ENCODE measurements at regions not wholly inside any gene's neighbourhood (a gene's known extent, or its start where the extent isn't known, plus 50 kb on each side); places are given as distances from the start of the nearest gene placed in this dataset.
"Not testable (repeated sequence)": the region's sequence is repeated elsewhere in the genome, so short reads cannot be mapped to it uniquely, and the experiment has no call there.

DNA sequence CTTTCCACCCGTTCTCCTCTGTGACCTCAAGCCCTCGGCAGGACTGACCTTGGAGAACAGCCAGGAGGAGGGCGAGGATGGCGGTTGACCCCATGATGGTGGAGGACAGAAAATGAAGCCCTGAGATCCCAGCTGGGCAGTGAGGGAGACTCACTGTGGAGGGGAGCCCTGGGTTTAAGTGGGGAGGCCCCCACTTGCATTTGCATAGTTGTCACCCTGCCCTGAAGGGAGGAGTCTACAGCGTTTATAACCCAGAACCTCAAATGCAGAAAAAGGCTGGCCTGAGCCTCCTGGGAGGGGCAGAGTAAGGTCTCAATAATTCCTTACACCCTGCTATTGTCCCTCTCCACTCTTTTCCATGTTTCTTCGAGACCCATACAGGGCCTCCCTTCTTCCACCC, 1052.7 kb downstream of the TMEM121 start:
- no peak for DNase-seq (ENCODE audit: low spot score)

DNA sequence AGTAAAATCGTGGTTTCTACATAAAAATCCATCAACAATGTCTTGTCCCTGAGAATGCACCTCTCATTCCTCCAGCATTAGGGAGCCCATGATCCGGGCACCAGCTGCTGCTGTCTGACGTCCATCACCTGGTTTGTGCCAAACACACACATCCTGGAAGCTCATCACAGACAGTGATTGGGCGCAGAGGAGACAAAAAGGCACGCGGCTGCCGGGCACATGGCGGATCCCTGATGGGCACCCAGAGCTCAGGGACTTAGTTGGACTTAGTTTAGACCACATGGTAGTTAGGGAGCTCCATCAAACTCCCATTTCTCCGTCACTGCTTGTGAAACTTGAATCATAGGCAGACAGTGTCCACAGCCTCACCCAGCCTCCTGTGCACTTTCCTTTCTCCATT, 1059.3 kb downstream of the TMEM121 start:
- DNase-seq (ENCODE audit: low spot score) = no peak

DNA sequence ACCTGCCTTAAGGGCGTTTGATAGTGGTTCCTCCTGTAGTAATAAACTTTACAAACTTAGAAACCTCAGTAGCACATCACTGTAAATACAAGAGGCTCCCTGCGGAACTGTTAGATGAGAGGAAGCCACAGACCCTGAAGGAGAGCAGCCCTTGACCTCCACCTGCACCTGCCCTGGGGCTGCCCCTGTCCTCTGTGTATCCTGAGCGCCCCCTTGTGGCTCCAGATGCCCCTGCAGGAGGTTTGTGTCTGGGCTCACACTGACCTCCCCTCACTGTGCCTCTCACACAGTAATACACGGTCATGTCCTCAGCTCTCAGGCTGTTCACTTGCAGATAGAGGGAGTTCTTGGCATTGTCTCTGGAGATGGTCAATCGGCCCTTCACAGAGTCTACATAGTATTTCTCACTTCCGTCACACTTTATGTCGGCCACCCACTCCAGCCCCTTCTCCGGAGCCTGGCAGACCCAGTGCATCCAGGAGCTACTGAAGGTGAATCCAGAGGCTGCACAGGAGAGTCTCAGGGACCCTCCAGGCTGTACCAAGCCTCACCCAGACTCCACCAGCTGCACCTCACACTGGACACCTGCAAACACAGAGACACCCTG, 1059.8 kb downstream of the TMEM121 start:
- peak; percentile 33 for DNase-seq (ENCODE audit: low spot score)

DNA sequence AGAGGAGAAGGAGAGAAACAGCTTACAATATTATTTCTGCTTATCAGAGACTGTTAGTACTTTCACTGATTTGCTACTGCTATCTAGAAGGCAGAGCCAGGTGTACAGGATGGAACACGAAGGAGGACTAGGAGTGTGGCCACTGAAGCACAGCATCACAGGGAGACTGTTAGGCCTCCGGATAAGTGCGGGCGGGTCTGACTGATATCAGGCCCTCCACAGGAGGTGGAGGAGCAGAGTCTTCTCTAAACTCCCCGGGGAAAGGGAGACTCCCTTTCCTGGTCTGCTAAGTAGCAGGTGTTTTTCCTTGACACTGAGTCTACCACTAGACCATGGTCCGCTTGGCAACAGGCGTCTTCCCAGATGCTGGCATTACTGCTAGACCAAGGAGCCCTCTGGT, 1065.2 kb downstream of the TMEM121 start:
- DNase-seq (ENCODE audit: low spot score) = not testable (repeated sequence)

DNA sequence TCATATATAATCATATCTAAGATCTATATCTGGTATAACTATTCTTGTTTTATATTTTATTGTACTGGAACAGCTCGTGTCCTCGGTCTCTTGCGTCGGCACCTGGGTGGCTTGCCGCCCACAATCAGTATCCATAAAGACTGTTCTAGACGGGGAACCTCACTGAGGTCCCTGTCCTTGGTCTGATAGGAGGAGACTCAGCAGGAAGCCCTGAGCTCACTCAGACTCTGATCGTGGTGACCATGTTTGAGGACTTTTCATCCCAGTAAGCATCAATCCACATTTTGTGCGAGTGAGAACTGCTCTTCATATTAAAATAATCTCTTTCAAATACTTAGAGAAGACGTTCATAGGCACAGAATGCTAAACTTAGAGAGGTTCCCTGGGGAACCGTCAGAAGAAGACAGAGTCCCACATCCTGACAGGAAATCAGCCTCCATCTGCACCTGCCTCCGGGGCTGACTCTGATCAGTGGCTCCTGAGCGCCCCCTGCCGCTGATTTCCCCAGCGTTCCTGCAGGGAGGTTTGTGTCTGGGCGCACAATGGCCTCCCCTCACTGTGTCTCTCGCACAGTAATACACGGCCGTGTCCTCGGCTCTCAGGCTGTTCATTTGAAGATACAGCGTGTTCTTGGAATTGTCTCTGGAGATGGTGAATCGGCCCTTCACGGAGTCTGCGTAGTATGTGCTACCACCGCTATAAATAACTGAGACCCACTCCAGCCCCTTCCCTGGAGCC, 1065.9 kb downstream of the TMEM121 start:
- not testable (repeated sequence) for DNase-seq (ENCODE audit: low spot score)

DNA sequence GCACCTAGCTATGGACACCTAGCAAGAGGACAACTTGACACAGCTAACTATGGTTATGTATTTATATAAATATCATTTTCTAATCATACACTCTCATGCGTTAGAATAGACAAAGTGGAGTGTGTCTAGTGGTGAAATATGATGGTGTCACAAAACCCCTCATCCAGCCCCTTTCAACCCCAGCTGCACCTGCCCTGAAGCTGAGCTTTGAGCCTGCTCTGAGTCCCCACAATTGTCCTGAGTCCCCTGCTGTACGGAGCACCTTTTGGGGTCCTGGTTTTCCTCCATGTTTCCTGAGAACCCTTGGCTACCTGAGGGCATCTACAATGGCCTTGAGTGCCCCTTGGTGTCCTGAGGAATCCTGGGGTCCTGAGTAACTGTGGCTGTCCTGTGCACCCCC, 1072.8 kb downstream of the TMEM121 start:
- no peak for DNase-seq (ENCODE audit: low spot score)

DNA sequence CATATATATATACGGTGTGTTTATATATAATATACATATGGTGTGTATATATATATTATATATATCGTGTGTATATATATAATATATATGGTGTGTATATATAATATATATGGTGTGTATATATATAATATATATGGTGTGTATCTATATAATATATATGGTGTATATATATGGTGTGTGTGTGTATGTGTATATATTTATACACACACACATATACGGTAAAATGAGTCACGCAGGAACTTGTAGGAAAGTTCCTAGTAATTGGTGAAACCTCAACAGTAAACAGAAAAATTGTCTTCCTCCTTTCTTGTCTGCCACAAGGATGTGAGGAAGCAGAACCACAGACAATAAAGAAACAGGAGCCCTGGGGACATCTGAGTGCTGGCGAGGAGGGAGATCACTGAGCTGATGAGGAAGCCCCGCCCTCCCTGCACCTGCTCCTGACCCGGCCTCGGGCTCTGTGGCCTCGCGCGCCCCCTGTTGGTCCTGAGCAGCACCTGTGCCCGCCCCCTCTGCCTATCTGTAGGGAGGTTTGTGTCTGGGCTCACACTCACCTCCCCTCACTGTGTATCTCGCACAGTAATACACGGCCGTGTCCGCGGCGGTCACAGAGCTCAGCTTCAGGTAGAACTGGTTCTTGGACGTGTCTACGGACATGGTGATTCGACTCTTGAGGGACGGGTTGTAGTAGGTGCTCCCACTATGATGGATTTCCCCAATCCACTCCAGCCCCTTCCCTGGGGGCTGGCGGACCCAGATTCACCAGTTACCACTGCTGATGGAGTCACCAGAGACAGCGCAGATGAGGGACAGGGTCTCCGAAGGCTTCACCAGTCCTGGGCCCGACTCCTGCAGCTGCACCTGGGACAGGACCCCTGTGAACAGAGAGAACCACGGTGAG, 1079.4 kb downstream of the TMEM121 start:
- DNase-seq (ENCODE audit: low spot score) = peak; percentile 51

DNA sequence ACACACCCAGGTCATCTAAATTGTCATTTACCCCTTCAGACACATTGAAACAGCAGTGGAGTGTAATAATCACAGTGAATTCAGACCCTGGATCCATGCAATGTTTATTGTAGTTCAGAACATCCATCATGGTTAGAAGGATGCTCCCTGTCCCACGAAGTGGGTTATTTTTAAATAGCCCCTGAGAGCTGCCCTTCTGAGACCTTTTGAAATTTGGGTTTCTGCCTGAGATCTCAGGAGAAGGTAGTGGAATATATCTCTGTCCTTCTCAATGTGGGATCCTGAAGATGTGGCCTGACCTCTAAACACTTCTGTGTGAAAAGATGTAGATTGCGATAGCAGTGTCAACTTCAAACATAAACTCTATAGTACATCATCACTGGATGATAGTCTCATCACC, 1080.6 kb downstream of the TMEM121 start:
- DNase-seq (ENCODE audit: low spot score) = no peak

DNA sequence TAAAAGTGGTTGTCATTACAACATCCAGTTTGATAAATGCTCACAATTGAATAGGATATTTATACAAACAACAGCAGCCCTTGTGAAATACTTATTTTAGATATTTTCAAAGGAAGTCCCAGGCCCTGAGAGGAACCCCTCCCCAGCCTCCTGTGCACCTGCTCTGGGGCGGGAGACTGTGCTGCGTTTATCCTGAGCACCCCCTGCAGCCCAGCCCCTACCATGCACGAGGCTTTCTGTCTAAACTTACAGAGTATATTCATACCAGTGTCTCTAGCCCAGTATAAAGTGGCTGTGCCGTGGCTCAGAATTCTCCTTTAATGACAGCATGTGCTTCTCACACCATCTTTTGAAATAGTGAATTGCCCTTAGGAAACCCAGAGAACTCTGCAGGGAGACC, 1084.3 kb downstream of the TMEM121 start:
- no peak for DNase-seq (ENCODE audit: low spot score)

DNA sequence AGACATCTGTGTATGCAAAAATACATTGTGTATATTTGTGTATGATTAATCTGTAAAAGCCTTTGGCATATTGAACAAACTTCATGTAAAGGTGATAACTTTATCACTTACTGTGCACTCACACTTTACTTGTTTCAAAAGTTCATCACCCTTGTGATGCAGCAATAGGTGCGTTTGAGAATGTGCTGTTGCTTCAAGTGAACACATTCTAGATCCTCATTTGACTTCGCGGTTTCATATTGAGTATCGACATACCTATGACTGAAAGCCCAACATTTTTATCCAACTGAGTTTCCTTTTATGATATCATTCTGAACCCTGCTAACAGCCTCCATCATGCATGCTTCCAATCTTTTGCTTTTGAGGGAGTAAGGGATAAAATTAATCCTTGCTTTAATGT, 1086.9 kb downstream of the TMEM121 start:
- no peak for DNase-seq (ENCODE audit: low spot score)

DNA sequence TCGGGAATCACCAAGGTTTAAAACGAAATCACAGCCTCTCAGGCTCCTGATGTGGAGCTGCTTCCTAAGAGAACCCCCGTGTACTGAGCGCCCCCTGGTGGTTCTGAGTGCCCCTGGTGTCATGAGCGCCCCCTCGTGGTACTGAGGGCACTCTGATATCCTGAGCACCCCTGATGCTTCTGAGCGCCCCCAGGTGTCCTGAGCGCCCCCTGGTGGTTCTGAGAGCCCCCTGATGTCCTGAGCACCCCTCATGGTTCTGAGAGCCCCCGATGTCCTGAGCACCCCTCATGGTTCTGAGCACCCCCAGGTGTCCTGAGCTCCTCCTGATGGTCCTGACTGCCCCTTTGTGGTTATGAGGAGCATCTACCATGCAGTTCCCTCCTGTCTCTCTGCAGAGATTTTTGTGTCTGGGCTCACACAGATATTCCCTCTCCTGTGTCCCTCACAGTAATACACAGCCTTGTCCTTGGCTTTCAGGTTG, 1092.1 kb downstream of the TMEM121 start:
- DNase-seq (ENCODE audit: low spot score) = peak; percentile 11

DNA sequence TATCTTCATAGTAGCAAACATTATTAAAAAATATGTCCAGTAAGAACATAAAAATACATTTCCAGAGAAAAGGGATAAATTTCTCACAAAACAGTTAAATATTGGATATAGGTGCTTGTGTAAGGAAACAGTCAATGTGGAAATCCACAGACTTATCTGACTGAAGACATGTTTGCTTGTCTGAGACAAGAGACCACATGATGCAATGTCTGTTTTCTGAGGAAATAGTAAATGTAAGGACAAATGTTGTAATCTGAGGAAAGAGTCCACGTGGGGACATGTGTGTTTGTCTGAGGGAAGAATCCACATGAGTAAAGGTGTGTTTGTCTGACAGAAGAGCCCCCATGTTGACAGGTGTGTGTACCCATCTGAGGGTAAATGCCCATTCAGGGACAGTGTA, 1093.2 kb downstream of the TMEM121 start:
- no peak for DNase-seq (ENCODE audit: low spot score)

DNA sequence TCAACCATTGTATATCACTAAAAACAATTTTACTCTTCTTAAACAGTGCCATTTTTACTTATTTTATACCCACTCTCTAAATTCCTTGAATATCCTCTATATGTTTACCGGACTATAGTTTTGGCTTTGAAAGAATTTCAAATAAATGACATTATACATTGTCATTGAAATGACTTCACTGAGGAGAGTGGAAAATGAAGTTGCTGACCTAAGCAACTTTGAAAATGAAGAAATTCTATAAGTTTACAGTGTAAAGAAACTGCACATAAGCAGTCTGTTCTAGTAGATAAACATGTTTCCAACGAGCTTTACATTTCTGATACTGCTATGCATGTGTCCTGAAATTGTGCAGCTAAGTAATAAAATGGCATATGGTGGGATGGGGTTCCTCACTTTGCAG, 1094.0 kb downstream of the TMEM121 start:
- no peak for DNase-seq (ENCODE audit: low spot score)

DNA sequence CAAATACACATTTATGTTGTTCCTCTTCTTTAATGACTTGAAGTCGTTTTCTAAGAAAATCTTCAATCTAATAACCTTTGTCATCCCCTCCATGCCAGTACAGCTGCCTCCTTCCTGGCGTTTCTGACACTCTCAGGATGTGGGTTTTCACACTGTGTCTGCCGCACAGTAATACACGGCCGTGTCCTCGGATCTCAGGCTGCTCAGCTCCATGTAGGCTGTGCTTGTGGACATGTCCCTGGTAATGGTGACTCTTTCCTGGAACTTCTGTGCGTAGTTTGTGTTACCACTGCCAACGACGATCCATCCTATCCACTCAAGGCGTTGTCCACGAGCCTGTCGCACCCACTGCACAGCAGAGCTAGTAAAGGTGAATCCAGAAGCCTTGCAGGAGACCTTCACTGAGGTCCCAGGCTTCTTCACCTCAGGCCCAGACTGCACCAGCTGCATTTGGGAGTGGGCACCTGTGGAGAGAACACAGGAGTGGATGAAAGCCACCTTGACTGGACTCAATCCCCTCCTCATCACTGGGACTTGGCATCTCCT, 1095.9 kb downstream of the TMEM121 start:
- DNase-seq (ENCODE audit: low spot score) = no peak

DNA sequence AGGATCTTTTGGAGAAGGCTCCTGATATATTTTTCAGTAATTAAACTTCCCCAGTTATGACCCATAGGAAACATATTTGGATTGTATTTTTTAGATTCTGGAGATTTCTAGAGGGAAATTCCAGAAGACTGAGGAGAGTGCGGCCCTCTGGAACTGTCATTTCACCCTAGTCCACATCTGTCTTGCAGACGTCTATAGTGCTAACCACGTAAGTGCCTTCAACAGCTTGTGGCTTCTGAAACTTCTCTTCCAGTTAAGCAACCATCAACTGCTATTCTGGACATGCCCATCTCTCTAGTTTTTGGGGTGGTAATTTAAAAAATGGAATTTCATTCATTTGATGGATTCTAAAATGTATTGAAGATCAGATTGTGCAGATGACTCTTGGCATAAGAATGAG, 1098.8 kb downstream of the TMEM121 start:
- DNase-seq (ENCODE audit: low spot score) = no peak

DNA sequence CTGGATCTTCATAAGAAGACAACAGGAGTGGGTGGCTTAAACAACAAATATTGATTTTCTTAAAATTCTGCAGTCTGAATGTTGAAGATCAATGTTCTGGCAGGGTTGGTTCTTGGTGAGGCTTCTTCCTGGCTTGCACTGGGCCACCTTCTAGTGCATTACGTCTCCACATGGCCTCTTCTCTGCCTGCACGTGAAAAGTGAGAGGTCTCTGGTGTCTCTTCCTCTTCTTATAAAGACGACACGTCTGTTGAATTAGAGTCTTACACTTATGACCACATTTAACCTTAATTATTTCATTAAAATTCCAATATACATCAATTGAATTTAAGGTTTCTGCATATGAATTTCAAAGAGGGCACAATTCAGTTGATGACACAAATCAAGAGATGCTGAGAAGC, 1100.1 kb downstream of the TMEM121 start:
- DNase-seq (ENCODE audit: low spot score) = not testable (repeated sequence)

DNA sequence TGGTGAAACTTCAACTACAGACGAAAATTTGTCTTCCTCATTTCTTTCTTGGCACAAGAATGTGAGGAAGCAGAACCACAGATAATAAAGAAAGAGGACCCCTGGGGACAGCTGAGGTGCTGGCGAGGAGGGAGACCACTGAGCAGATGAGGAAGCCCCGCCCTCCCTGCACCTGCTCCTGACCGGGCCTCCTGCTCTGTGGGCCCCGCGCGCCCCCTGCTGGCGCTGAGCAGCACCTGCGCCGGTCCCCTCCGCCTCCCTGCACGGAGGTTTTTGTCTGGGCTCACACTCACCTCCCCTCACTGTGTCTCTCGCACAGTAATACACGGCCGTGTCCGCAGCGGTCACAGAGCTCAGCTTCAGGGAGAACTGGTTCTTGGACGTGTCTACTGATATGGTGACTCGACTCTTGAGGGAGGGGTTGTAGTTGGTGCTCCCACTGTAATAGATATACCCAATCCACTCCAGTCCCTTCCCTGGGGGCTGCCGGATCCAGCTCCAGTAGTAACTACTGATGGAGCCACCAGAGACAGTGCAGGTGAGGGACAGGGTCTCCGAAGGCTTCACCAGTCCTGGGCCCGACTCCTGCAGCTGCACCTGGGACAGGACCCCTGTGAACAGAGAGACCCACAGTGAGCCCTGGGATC, 1100.7 kb downstream of the TMEM121 start:
- peak; percentile 41 for DNase-seq (ENCODE audit: low spot score)

DNA sequence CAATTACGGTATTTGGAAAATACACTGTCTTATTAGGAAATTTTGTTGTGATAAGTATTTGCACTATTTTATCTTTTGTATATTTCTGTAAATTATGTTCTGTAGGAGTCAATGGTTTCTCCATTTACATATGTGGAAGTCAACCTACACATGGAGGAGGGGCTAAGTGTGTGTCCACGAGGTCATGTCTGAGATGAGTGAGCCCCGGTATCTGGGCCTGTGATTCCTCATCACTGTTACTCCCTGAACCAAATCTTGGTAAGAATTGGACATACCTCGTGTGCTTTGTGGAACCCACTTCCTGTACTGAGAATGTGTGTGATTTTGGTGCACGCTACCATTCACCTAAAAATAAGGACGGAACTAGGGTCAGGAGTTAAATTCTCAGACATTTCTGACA, 1105.5 kb downstream of the TMEM121 start:
- no peak for DNase-seq (ENCODE audit: low spot score)

DNA sequence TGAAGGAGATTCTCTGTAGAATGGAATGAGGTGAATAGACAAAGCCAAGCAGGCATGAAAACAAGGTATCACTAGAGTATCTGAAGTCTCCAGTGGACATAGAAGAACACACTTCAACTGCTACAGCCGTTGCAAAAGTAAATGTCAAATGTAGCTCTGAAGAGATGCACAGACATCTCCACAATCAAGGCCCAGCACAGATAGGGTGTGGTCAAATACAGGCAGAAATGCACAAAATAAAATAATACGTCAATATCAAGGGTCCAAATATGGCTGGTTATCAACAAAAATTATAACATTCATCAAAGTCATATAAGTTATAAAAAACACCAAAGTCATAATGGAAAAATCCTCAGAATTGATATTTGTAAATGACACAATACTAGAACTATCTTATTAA, 1107.3 kb downstream of the TMEM121 start:
- no peak for DNase-seq (ENCODE audit: low spot score)

DNA sequence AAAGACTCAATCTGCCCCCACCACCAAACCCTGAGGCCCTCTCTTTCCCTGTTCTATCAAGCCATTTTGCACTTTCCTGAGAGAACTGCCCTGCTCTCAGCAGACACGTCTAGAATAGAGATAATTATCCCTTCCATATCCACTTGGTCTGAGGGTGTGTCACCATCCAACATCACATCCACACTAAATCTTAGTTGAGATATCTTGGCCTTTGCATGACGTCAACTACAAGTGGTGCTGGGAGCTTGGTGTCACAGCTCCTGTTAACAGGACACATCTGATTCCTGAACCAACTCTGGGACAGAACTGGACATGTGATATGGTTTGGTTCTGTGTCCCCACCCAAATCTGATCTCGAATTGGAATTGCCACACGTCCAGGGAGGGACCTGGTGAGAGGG, 1109.2 kb downstream of the TMEM121 start:
- no peak for DNase-seq (ENCODE audit: low spot score)

DNA sequence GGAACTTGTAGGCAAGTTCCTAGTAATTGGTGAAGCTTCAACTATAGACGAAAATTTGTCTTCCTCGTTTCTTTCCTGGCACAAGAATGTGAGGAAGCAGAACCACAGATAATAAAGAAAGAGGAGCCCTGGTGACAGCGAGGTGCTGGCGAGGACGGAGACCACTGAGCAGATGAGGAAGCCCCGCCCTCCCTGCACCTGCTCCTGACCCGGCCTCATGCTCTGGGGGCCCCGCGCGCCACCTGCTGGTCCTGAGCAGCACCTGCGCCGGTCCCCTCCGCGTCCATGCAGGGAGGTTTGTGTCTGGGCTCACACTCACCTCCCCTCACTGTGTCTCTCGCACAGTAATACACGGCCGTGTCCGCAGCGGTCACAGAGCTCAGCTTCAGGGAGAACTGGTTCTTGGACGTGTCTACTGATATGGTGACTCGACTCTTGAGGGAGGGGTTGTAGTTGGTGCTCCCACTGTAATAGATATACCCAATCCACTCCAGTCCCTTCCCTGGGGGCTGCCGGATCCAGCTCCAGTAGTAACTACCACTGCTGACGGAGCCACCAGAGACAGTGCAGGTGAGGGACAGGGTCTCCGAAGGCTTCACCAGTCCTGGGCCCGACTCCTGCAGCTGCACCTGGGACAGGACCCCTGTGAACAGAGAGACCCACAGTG, 1112.5 kb downstream of the TMEM121 start:
- DNase-seq (ENCODE audit: low spot score) = peak; percentile 4
